ENCODE measurements at regions not wholly inside any gene's neighbourhood (a gene's known extent, or its start where the extent isn't known, plus 50 kb on each side); places are given as distances from the start of the nearest gene placed in this dataset.

DNA sequence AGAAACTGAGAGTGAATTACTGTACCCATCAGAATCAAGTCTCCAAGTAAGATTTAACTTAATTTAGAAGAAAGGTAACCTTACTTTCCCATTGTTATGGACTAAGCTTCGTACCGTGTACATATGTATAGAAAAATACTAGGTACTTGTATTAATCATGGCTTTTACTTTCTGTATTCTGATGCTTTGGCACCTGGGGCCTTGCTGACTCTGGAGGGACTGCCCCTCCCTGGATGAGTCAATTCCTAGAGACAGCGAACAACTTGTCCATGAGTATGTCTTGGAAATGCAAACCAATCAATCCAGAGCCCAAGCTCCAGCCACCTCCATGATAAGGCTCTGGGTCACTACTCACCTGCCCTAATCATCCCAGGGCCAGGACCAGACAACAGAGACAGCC is 50.0 kb upstream of the DGKG start:
- DNase-seq (ENCODE audit: low read depth), result no peak
